Heart left ventricle (tissue), 16 donors: ENCODE measurements at regions not wholly inside any gene's neighbourhood (a gene's known extent, or its start where the extent isn't known, plus 50 kb on each side); places are given as distances from the start of the nearest gene placed in this dataset.

Source experiments
- ATAC-seq, 4 donors: fragments of 200-7000 bp; cut with Tn5 transposase; one replicate each; pipeline ENCODE4 v1.9.1; 2020 to 2022; ENCODE audit warnings: moderate library complexity in 4 of 4, mild to moderate bottlenecking in 3 of 4, moderate number of reproducible peaks in 1 of 4
- DNase-seq, 5 donors: peaks; one replicate each; pipeline ENCODE4 v3.0.0-alpha.2; 2020
- H3K27ac ChIP-seq, 12 donors: fragments of 200-600 bp; sonication (generic) in 4 of 12; one replicate each; pipeline versions ENCODE4 v1.5.0 to v1.8.0; 2016 to 2022; ENCODE audit warnings: mild to moderate bottlenecking in 2 of 12
- H3K27me3 ChIP-seq, 9 donors: fragments of 200-600 bp; sonication (generic) in 2 of 9; one replicate each; pipeline versions ENCODE4 v1.5.1 to v1.8.0; 2016 to 2022; ENCODE audit warnings: mild to moderate bottlenecking in 3 of 9
- H3K36me3 ChIP-seq, 9 donors: fragments of 200-600 bp; sonication (generic) in 2 of 9; one replicate each; pipeline versions ENCODE4 v1.5.0 to v1.8.0; 2018 to 2022; ENCODE audit warnings: mild to moderate bottlenecking in 2 of 9
- H3K4me1 ChIP-seq, 12 donors: fragments of 200-600 bp; sonication (generic) in 4 of 12; one replicate each; pipeline versions ENCODE4 v1.5.0 to v1.8.0; 2016 to 2022; ENCODE audit warnings: mild to moderate bottlenecking in 3 of 12
- H3K4me3 ChIP-seq, 12 donors: fragments of 200-600 bp; sonication (generic) in 4 of 12; one replicate each; pipeline versions ENCODE4 v1.5.0 to v1.8.0; 2017 to 2022; ENCODE audit warnings: mild to moderate bottlenecking in 9 of 12, moderate library complexity in 4 of 12
- H3K9me3 ChIP-seq, 12 donors: fragments of 200-600 bp; sonication (generic) in 4 of 12; one replicate each; pipeline versions ENCODE4 v1.5.0 to v1.8.0; 2016 to 2022; ENCODE audit warnings: mild to moderate bottlenecking in 1 of 12
- CTCF ChIP-seq, 12 donors: fragments of 200-600 bp; sonication (generic) in 4 of 12; IDR thresholded peaks; one replicate each; pipeline versions ENCODE4 v1.5.0 to v1.8.0; 2018 to 2022; ENCODE audit warnings: antibody characterized with exemption in 12 of 12, mild to moderate bottlenecking in 5 of 12
- POLR2A ChIP-seq, 2 donors: fragments of 450-650 bp; IDR thresholded peaks; one replicate each; pipeline ENCODE4 v1.6.1; 2017; ENCODE audit warnings: antibody characterized with exemption in 2 of 2, mild to moderate bottlenecking in 2 of 2, moderate library complexity in 2 of 2
- WGBS, 4 donors: extraction: QIAGEN DNeasy Blood & Tissue Kit in 2 of 4; methylation state at CpG; one replicate each; pipeline versions ENCODE4 v1.1.5 to v1.1.7; 2013 to 2018; 5-methylcytosine and 5-hydroxymethylcytosine counted together
- intact Hi-C, 10 donors: fragments of 100-400 bp; cut with DNase I; formaldehyde crosslinking; loops; one replicate each; pipeline versions ENCODE4 v1.11.1 to v1.14.2; 2022
- donor health status: ischemic (EF 13 %, LVEDD 7.1; RV severe dilation, severe dysfunction).
- donor health status: healthy with polysubstance abuse.
- donor health status: DM: no; HTN: yes; CAD: no.
- donor health status: DM: no; HTN: no; CAD: no.
- donor health status: ischemic (EF 25% LVEDD 6.9; RV normal size, moderate dysfunction).
- donor health status: ischemic (EF 25% LVEDD 5.7; RV mildly dilated, moderate dysfunction).
- donor health status: healthy.
- donor health status: DM: yes; HTN: yes; CAD: no.
- donor health status: ischemic (EF 35%, LVEDD 5.7; RV mildly dilated, moderate dysfunction).
- donor health status: nonischemic (EF 11% LVEDD 7.7; RV severe dilation, severe dysfunction).
- donor health status: DM: yes; HTN: yes; CAD: no.
- donor health status: PGD.
- donor health status: ischemic (EF 29% LVEDD 5.4; RV normal size, mild dysfunction).
- donor health status: nonischemic (EF 23%, LVEDD 6.1; RV moderate dilation, normal function).

GRCh38 chr16:52748741-52749140, 201.8 kb upstream of the TOX3 start:
- no peak for TF ChIP-seq CTCF (IDR thresholded peaks at IDR 0.05)
- TF ChIP-seq POLR2A (IDR thresholded peaks at IDR 0.05) = no peak
- Histone ChIP-seq H3K4me3 (no peak overlapping the region), H3K27ac (no peak overlapping the region), H3K27me3 (peaks cover 0 to 5% (median 0%) of the 10 kb centered on the region in 9 donors), H3K4me1 (no peaks in the 10 kb centered on the region), H3K9me3 (no peaks in the 10 kb centered on the region), H3K36me3 (no peaks in the 10 kb centered on the region)
- intact Hi-C loops = no loop called here
- DNase-seq (no peak), ATAC-seq (no peak)
- WGBS, 4 donors = 71 to 80% (median 76%) methylated on average over 4 of the region's 4 CpGs

GRCh38 chr16:52747088-52747595, 200.2 kb upstream of the TOX3 start:
- Histone ChIP-seq H3K4me1 (no peaks in the 10 kb centered on the region), H3K36me3 (no peaks in the 10 kb centered on the region), H3K27me3 (peaks cover 0 to 5% (median 0%) of the 10 kb centered on the region in 9 donors), H3K27ac (no peak overlapping the region), H3K9me3 (no peaks in the 10 kb centered on the region), H3K4me3 (no peak overlapping the region)
- ATAC-seq = no peak
- no peak for DNase-seq
- TF ChIP-seq POLR2A (IDR thresholded peaks at IDR 0.05) (no peak), CTCF (IDR thresholded peaks at IDR 0.05) (no peak)
- WGBS, 4 donors = 80 to 87% (median 82%) methylated on average over 2 of the region's 2 CpGs
- intact Hi-C loops = no loop called here

GRCh38 chr16:52743707-52744106, 196.8 kb upstream of the TOX3 start:
- intact Hi-C loops = no loop called here
- ATAC-seq (no peak), DNase-seq (no peak)
- no peak overlapping the region for H3K27ac ChIP-seq
- H3K9me3 ChIP-seq = peaks cover 0 to 3% (median 0%) of the 10 kb centered on the region in 12 donors
- 87 to 94% (median 88%) methylated on average over 3 of the region's 3 CpGs for WGBS, 4 donors
- no peak overlapping the region for H3K4me3 ChIP-seq
- no peaks in the 10 kb centered on the region for H3K36me3 ChIP-seq
- H3K27me3 ChIP-seq = peaks cover 0 to under 1% (median 0%) of the 10 kb centered on the region in 9 donors
- H3K4me1 ChIP-seq = no peaks in the 10 kb centered on the region
- no peak for TF ChIP-seq POLR2A (IDR thresholded peaks at IDR 0.05)
- no peak for TF ChIP-seq CTCF (IDR thresholded peaks at IDR 0.05)

GRCh38 chr16:52742608-52743170, 195.7 kb upstream of the TOX3 start:
- DNase-seq (no peak), ATAC-seq (no peak)
- 83 to 88% (median 84%) methylated on average over 4 of the region's 4 CpGs for WGBS, 4 donors
- Histone ChIP-seq H3K36me3 (no peaks in the 10 kb centered on the region), H3K4me1 (no peaks in the 10 kb centered on the region), H3K27me3 (no peaks in the 10 kb centered on the region), H3K4me3 (no peak overlapping the region), H3K27ac (no peak overlapping the region), H3K9me3 (peaks cover 0 to 4% (median 0%) of the 10 kb centered on the region in 12 donors)
- no peak for TF ChIP-seq POLR2A (IDR thresholded peaks at IDR 0.05)
- TF ChIP-seq CTCF (IDR thresholded peaks at IDR 0.05) = no peak
- intact Hi-C loops = no loop called here
